Lower leg skin (tissue), 3 donors: ENCODE measurements at regions not wholly inside any gene's neighbourhood (a gene's known extent, or its start where the extent isn't known, plus 50 kb on each side); places are given as distances from the start of the nearest gene placed in this dataset.
"Not testable (repeated sequence)": the region's sequence is repeated elsewhere in the genome, so short reads cannot be mapped to it uniquely, and the experiment has no call there.

Experiments used
- POLR2A ChIP-seq, 2 donors: fragments of 450-650 bp; IDR thresholded peaks; one replicate each; pipeline ENCODE4 v1.6.1; 2016 to 2017; ENCODE audit warnings: antibody characterized with exemption in 2 of 2, mild to moderate bottlenecking in 1 of 2, moderate library complexity in 1 of 2
- TF ChIP-seq, protein P1 (sequence below), 3 donors: fragments of 450-650 bp; IDR thresholded peaks; one replicate each; pipeline ENCODE4 v1.5.1; 2016; ENCODE audit warnings: antibody characterized with exemption in 3 of 3, mild to moderate bottlenecking in 3 of 3, moderate library complexity in 2 of 3

DNA sequence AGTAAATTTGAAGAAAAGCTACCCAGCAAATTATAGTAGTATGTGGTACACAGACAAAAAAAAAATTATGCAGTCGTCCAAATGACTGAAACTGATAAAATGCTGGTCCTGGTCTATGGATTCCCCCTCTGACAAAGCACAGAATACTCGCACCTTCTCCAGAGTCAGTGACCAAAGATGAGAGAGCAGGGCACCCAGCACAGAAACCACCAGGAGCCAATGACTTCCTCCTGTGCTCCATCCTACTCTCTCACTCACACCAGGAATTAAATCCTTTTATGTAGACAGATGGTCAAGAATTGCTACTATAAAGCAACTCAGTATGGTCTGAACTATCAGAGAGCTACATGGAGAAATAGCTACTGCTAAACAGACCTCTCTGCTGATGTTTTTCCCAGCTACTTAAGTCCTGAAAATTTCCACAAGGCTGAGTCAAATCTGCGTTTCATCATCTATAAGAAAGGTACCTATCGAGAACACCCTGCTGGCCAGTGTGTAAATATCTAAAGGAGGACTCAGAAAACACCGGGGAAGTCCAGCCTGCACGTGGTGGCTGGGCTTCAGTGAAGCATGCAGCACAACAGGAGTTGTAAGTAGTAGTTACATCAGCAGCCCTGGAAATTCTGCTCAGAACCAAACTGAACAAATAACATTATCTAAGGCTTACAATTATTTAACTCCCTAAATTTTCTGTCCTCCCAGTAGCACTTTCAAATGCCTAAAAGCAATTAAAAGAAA, 118.1 kb upstream of the OR4F16 start:
- TF ChIP-seq POLR2A (IDR thresholded peaks at IDR 0.05), result not testable (repeated sequence)
- TF ChIP-seq, protein P1, sequence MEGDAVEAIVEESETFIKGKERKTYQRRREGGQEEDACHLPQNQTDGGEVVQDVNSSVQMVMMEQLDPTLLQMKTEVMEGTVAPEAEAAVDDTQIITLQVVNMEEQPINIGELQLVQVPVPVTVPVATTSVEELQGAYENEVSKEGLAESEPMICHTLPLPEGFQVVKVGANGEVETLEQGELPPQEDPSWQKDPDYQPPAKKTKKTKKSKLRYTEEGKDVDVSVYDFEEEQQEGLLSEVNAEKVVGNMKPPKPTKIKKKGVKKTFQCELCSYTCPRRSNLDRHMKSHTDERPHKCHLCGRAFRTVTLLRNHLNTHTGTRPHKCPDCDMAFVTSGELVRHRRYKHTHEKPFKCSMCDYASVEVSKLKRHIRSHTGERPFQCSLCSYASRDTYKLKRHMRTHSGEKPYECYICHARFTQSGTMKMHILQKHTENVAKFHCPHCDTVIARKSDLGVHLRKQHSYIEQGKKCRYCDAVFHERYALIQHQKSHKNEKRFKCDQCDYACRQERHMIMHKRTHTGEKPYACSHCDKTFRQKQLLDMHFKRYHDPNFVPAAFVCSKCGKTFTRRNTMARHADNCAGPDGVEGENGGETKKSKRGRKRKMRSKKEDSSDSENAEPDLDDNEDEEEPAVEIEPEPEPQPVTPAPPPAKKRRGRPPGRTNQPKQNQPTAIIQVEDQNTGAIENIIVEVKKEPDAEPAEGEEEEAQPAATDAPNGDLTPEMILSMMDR (IDR thresholded peaks at IDR 0.05), result not testable (repeated sequence)
